ENCODE measurements at regions not wholly inside any gene's neighbourhood (a gene's known extent, or its start where the extent isn't known, plus 50 kb on each side); places are given as distances from the start of the nearest gene placed in this dataset.
A peak's percentile ranks its signal among the peaks of the same experiment; 100 is the strongest.
"Not testable (repeated sequence)": the region's sequence is repeated elsewhere in the genome, so short reads cannot be mapped to it uniquely, and the experiment has no call there.

DNA sequence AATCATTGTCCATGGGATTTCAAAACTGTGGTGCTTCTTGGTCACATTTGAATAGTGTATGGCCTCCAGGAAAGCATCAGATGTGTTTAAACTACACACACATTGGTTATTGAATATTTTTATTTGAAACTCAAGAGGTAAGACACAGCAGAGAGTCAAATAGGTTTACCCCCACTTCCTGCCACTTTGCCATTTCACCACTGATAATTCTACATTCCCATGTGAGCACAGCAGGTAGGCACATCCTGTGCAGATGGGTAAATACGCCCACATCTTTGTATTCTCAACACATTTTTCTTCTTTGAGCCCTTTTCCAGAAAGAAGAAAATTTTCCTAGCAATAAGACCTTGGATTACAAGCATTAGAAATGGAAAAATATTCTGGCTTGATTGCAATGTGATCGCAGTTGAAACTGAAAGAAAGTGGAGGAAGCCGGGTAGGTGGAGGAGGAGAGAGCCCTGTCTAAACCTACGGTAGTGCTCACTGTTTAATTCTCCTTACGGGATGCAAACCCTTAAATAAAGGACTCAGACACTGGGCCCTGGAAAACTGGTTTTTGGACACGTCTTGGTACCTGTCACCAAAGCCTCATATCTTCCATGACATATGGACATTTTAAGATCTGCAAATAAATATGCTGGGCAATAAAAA lies 167.7 kb downstream of the COG6 start:
- no peak overlapping the region for H3K4me3 ChIP-seq (ENCODE audit: low read depth, low read length)
- TF ChIP-seq, protein P1, sequence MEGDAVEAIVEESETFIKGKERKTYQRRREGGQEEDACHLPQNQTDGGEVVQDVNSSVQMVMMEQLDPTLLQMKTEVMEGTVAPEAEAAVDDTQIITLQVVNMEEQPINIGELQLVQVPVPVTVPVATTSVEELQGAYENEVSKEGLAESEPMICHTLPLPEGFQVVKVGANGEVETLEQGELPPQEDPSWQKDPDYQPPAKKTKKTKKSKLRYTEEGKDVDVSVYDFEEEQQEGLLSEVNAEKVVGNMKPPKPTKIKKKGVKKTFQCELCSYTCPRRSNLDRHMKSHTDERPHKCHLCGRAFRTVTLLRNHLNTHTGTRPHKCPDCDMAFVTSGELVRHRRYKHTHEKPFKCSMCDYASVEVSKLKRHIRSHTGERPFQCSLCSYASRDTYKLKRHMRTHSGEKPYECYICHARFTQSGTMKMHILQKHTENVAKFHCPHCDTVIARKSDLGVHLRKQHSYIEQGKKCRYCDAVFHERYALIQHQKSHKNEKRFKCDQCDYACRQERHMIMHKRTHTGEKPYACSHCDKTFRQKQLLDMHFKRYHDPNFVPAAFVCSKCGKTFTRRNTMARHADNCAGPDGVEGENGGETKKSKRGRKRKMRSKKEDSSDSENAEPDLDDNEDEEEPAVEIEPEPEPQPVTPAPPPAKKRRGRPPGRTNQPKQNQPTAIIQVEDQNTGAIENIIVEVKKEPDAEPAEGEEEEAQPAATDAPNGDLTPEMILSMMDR (conservative IDR thresholded peaks at IDR 0.05; ENCODE audit: low read depth, low read length): no peak
- no peak for DNase-seq (ENCODE audit: low read depth)

DNA sequence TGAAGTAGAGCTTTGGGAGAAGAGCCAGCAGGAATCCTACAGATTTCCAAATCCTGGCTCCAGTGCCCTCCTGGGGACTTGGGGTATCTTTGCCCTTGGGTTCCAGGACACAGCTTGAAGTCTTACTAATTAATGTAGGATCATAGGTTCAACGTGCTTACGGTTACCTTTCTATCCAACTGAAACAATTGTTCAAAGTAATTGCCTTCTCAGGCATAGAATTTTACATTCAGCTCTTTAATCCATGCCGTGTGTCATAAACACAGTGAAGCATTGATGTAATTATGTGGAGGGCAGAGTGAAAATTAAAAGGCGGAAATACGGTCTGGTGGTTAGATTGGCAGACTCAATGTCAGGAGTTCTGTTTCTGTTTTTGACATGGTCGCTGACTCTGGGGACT lies 170.4 kb downstream of the COG6 start:
- no peak for DNase-seq (ENCODE audit: low read depth)
- H3K4me3 ChIP-seq (ENCODE audit: low read depth, low read length): no peak overlapping the region
- TF ChIP-seq, protein P1 (conservative IDR thresholded peaks at IDR 0.05; ENCODE audit: low read depth, low read length): no peak

DNA sequence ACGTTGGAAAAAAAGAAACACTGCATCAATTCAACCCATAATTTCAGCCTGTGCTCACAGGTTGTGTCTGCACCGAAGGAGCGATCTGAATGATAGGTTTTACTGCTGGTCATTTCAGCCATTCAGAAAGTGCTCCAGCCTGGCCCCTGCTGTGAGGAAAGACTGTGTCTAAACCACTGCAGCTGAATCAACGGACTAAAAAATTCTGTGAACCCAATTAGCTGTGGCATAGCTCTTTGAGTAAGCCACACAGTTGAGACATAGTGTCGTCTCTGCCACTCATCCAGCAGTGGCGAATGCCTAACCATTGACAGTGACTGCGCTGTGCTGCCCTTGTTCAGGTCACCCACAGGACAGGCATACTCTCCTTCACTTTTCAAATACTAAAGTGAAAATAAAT lies 179.8 kb downstream of the COG6 start:
- H3K4me3 ChIP-seq (ENCODE audit: low read depth, low read length): peak overlapping the region; percentile 51
- TF ChIP-seq, protein P1 (conservative IDR thresholded peaks at IDR 0.05; ENCODE audit: low read depth, low read length): peak; percentile 8
- peak; percentile 63 for DNase-seq (ENCODE audit: low read depth)

DNA sequence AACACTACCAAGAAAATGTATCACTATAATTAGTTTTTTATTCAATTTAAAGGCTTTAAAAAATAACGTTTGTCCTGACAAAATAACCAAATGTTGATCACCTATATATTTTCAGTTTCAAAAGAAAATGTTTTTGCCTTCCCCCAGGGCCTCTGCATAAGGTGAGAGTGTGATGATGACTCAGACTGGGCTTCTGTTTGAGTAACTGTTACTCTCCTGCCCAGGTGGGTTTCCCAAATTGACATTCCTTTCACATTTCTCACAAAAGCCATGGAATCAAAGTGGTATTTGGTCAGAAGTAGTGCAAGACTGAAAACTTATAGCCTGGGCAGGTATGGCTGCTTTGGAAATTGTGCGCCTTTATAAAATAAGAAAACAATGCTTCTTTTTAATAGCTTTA lies 180.6 kb downstream of the COG6 start:
- H3K4me3 ChIP-seq (ENCODE audit: low read depth, low read length): no peak overlapping the region
- no peak for DNase-seq (ENCODE audit: low read depth)
- TF ChIP-seq, protein P1 (conservative IDR thresholded peaks at IDR 0.05; ENCODE audit: low read depth, low read length): no peak

DNA sequence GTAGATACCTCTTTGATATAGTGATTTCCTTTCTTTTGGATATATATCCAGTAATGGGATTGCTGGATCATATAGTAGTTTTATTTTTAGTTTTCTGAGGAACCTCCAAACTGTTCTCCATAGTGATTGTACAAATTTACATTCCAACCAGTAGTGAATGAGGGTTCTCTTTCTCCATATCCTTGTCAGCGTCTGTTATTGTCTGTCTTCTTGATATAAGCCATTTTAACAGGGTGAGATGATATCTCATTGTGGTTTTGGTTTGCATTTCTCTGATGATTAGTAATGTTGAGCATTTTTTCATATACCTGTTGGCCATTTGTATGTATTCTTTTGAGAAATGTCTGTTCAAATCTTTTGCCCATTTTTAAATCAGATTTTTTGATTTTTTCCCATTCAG lies 182.4 kb downstream of the COG6 start:
- not testable (repeated sequence) for H3K4me3 ChIP-seq (ENCODE audit: low read depth, low read length)

DNA sequence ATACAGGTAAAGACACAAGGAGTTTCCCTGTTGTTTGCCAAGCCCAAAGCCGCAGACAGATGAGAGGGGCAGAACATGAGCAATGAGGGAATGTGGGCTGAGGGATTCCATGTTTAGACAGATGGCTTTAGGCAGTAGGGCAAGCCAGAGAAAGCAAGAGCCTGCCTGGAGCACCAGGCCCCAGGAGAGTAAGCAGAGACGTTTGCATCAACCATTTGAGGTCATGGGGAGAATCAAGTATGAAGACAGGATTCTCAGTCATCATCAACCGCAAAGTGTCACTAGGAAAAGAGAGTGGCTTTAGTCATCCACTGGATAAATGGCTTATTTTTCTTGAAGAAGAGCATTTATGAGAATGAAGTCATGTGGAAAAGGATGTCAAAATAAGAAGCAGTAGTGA lies 184.7 kb downstream of the COG6 start:
- no peak overlapping the region for H3K4me3 ChIP-seq (ENCODE audit: low read depth, low read length)
- TF ChIP-seq, protein P1 (conservative IDR thresholded peaks at IDR 0.05; ENCODE audit: low read depth, low read length): no peak
- DNase-seq (ENCODE audit: low read depth): no peak

More for the DNA sequence above, 182.4 kb downstream of the COG6 start:
- not testable (repeated sequence) for DNase-seq (ENCODE audit: low read depth)

DNA sequence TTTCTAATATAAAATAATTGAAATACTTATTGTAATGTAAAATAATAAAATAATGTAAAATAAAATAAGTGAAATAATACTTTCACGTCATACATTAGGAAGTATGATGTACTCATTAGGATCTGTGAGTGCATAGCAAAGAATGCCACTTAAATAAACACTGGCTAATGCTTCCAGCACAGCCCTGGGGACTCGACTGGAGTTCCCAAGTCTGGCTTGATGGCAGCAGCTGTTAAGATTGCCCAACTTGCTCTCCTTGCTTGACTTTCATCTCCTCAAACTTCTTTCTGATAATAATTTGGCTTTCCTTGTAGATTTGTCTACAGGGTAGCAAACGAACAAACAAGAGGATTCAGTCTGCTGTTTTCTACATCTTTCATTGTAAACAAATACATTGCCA lies 191.9 kb downstream of the COG6 start:
- TF ChIP-seq, protein P1 (conservative IDR thresholded peaks at IDR 0.05; ENCODE audit: low read depth, low read length): no peak
- no peak for DNase-seq (ENCODE audit: low read depth)
- H3K4me3 ChIP-seq (ENCODE audit: low read depth, low read length): no peak overlapping the region

All from choroid plexus epithelial cell (primary cell).